HepG2 (cell line): ENCODE measurements at regions not wholly inside any gene's neighbourhood (a gene's known extent, or its start where the extent isn't known, plus 50 kb on each side); places are given as distances from the start of the nearest gene placed in this dataset.
A peak's percentile ranks its signal among the peaks of the same experiment; 100 is the strongest.

Experiments used
- ATAC-seq: fragments of 200-7000 bp; cut with Tn5 transposase; 3 replicates; pipeline ENCODE4 v1.9.1; 2020; ENCODE audit warnings: mild to moderate bottlenecking, moderate library complexity
- BruUV-seq: library from RNA; stranded (reverse); fragments of 400-500 nt; replicated peaks from 2 replicates; lab custom pipeline; 2021; lab: Mats Ljungman, UMichigan
- CTCF ChIA-PET: fragments of 300-600 bp; formaldehyde crosslinking; extraction: SDS; loops from one replicate; lab custom pipeline; 2021; ENCODE audit warnings: low total read pairs, inconsistent platforms, low intra/inter-chr PET ratio; lab: Yijun Ruan, JAX
- POLR2A ChIA-PET: fragments of 350-600 bp; sonication (Branson Sonifier 250); formaldehyde crosslinking; loops from one replicate; lab custom pipeline; 2020; ENCODE audit warnings: antibody characterized with exemption, inconsistent platforms; lab: Yijun Ruan, JAX
- DNase-seq: peaks from one replicate; pipeline ENCODE4 v3.0.0-alpha.2; 2015; ENCODE audit warnings: low spot score
- FAIRE-seq: peaks from 3 replicates; lab custom pipeline; 2011; peaks lifted over from hg19 to GRCh38; lab: Jason Lieb, UNC
- H2AFZ ChIP-seq: one replicate; pipeline ENCODE4 v1.6.1; 2011; ENCODE audit warnings: low read length, inconsistent platforms
- H3K27ac ChIP-seq: fragments of 300-600 bp; 3 replicates; pipeline ENCODE4 v1.8.0; 2011; ENCODE audit warnings: mixed run types, mild to moderate bottlenecking, mixed read lengths, low read length, inconsistent platforms; ENCODE audit not compliant: insufficient read depth; ENCODE audit errors: extremely low read length
- H3K27me3 ChIP-seq, 2 experiments: fragments of 200-600 bp in 1 of 2; 2 replicates in 1 of 2; 3 replicates in 1 of 2; pipeline versions ENCODE4 v1.6.0 to v1.8.0; 2011; ENCODE audit warnings: low read length in 2 of 2, mild to moderate bottlenecking in 2 of 2, moderate library complexity in 2 of 2, inconsistent platforms in 1 of 2; ENCODE audit not compliant: insufficient read depth in 2 of 2, control insufficient read depth in 1 of 2
- H3K36me3 ChIP-seq, 2 experiments: fragments of 200-600 bp in 1 of 2; replicated peaks in 1 of 2; 2 replicates in 1 of 2; 3 replicates in 1 of 2; pipeline versions ENCODE4 v1.5.1 to v1.8.0; 2011; ENCODE audit warnings: low read length in 2 of 2, inconsistent platforms in 1 of 2; ENCODE audit not compliant: insufficient read depth in 2 of 2, control insufficient read depth in 1 of 2
- H3K4me1 ChIP-seq: 2 replicates; pipeline ENCODE4 v1.5.1; 2012; ENCODE audit warnings: low read length, inconsistent platforms; ENCODE audit not compliant: insufficient read depth
- H3K4me2 ChIP-seq: 2 replicates; pipeline ENCODE4 v1.6.0; 2011; ENCODE audit warnings: low read depth, low read length, inconsistent platforms
- H3K4me3 ChIP-seq, 3 experiments: fragments of 200-600 bp in 1 of 3; sonication (generic), shearing (Covaris generic) in 1 of 3; replicated peaks in 1 of 3; 2 replicates each; pipeline ENCODE4 v1.5.1; 2011 to 2016; ENCODE audit warnings: low read length in 3 of 3, inconsistent platforms in 2 of 3, low read depth in 2 of 3, mild to moderate bottlenecking in 2 of 3, control low read depth in 1 of 3, mixed read lengths in 1 of 3; ENCODE audit not compliant: insufficient read depth in 1 of 3
- H3K79me2 ChIP-seq: one replicate; pipeline ENCODE4 v1.6.1; 2011; ENCODE audit warnings: low read length, inconsistent platforms; ENCODE audit not compliant: insufficient read depth
- H3K9ac ChIP-seq: 2 replicates; pipeline ENCODE4 v1.6.0; 2011; ENCODE audit warnings: mild to moderate bottlenecking, low read depth, low read length, inconsistent platforms; ENCODE audit not compliant: insufficient read depth
- H3K9me3 ChIP-seq: 2 replicates; pipeline ENCODE4 v1.5.1; 2012; ENCODE audit warnings: mild to moderate bottlenecking, low read length
- H4K20me1 ChIP-seq: 2 replicates; pipeline ENCODE4 v1.6.0; 2011; ENCODE audit warnings: inconsistent platforms, mild to moderate bottlenecking, low read length, moderate library complexity; ENCODE audit not compliant: insufficient read depth
- ATF7 ChIP-seq, 2 experiments: fragments of 450-650 bp in 1 of 2; sonication (generic) in 1 of 2; formaldehyde crosslinking in 1 of 2; IDR thresholded peaks; 2 replicates each; pipeline versions ENCODE4 v1.4.0 to v1.6.1; 2016 to 2020; ENCODE audit warnings: antibody characterized with exemption in 1 of 2, mild to moderate bottlenecking in 1 of 2, missing genetic modification reagents in 1 of 2
- GABPA ChIP-seq, 2 experiments: IDR thresholded peaks; 2 replicates each; pipeline ENCODE4 v1.6.1; 2011 to 2016; ENCODE audit warnings: low read depth in 2 of 2, low read length in 1 of 2, missing biosample characterization in 1 of 2, missing genetic modification characterization in 1 of 2
- KMT2B ChIP-seq: IDR thresholded peaks from 2 replicates; pipeline ENCODE4 v1.6.1; 2016; ENCODE audit warnings: missing genetic modification reagents, missing compliant biosample characterization
- MAFF ChIP-seq: IDR thresholded peaks from 2 replicates; pipeline ENCODE4 v1.6.1; 2011; ENCODE audit warnings: low read depth, low read length, improper control_type of control experiment
- MAFK ChIP-seq, 2 experiments: IDR thresholded peaks in 1 of 2; conservative IDR thresholded peaks in 1 of 2; 2 replicates each; pipeline ENCODE4 v1.6.1; 2011; ENCODE audit warnings: improper control_type of control experiment in 2 of 2, low read length in 2 of 2
- ZBTB33 ChIP-seq: sonication (generic); formaldehyde crosslinking; IDR thresholded peaks from 2 replicates; pipeline ENCODE4 v1.4.0; 2020; ENCODE audit warnings: missing genetic modification reagents
- ZNF576 ChIP-seq: sonication (generic); formaldehyde crosslinking; IDR thresholded peaks from 2 replicates; pipeline ENCODE4 v1.4.0; 2020; ENCODE audit warnings: mild to moderate bottlenecking, missing genetic modification reagents
- ZNF660 ChIP-seq: sonication (generic); formaldehyde crosslinking; IDR thresholded peaks from 2 replicates; pipeline ENCODE4 v1.5.1; 2020; ENCODE audit warnings: mild to moderate bottlenecking, low read depth, missing genetic modification reagents, borderline replicate concordance
- in situ Hi-C: cut with HindIII; loops from 2 replicates; pipeline ENCODE4 v1.10.0; 2017; ENCODE audit warnings: low pct_unique_long_range_greater_than_20kb; ENCODE audit not compliant: extremely low pct_ligation_motif_present
- intact Hi-C: fragments of 100-400 bp; cut with micrococcal nuclease; formaldehyde crosslinking; loops from one replicate; pipeline ENCODE4 v1.10.0; 2022; ENCODE audit not compliant: unreplicated experiment

- CTCF ChIA-PET: no interaction called here
These were observed 662.4 kb upstream of the EYS start for GRCh38 chr6:66369407-66369806.

More at GRCh38 chr6:66369407-66369806, 662.4 kb upstream of the EYS start:
- Histone ChIP-seq H3K27me3 (no peaks in the 10 kb centered on the region), H3K27ac (no peak overlapping the region), H3K9me3 (no peaks in the 10 kb centered on the region), H3K9ac (no peak overlapping the region), H2AFZ (no peak overlapping the region), H3K4me1 (no peaks in the 10 kb centered on the region), H3K36me3 (no peaks in the 10 kb centered on the region), H3K4me3 (no peak overlapping the region), H4K20me1 (no peaks in the 10 kb centered on the region), H3K4me2 (no peak overlapping the region), H3K79me2 (no peaks in the 10 kb centered on the region)
- TF ChIP-seq KMT2B (CRISPR knock-in tag) (no peak), ATF7 (IDR thresholded peaks at IDR 0.05) (peak; percentile 87), ATF7 (CRISPR knock-in tag; IDR thresholded peaks at IDR 0.05) (no peak), MAFF (peak; percentile 78), ZNF576 (CRISPR knock-in tag) (no peak), ZNF660 (no peak), MAFK (conservative IDR thresholded peaks at IDR 0.05 in 1 of 2, IDR thresholded peaks at IDR 0.05 in 1 of 2; ENCODE audit: low read length in 2 of 2) (peak; percentile 79 to 85), GABPA (IDR thresholded peaks at IDR 0.05; ENCODE audit: low read depth, low read length) (no peak), GABPA (CRISPR knock-in tag; IDR thresholded peaks at IDR 0.05; ENCODE audit: low read depth) (no peak), ZBTB33 (CRISPR knock-in tag) (no peak)
- BruUV-seq: no TSS peak
- no peak for FAIRE-seq
- POLR2A ChIA-PET: no interaction called here
- ATAC-seq: no peak
- intact Hi-C loops: no loop called here
- in situ Hi-C loops: no loop called here
- no peak for DNase-seq
